Glutamatergic neuron (in vitro differentiated cells): ENCODE measurements at regions not wholly inside any gene's neighbourhood (a gene's known extent, or its start where the extent isn't known, plus 50 kb on each side); places are given as distances from the start of the nearest gene placed in this dataset.

ENCODE experiments used
- DNase-seq: peaks from one replicate; pipeline ENCODE4 v3.0.0; 2022
- H3K27ac Mint-ChIP-seq: one replicate; pipeline ENCODE4 v1.8.0; 2020; ENCODE audit warnings: mild to moderate bottlenecking, mixed read lengths, inconsistent platforms; ENCODE audit not compliant: unreplicated experiment
- H3K27me3 Mint-ChIP-seq: one replicate; pipeline ENCODE4 v1.8.0; 2020; ENCODE audit warnings: mild to moderate bottlenecking, moderate library complexity, mixed read lengths, inconsistent platforms; ENCODE audit not compliant: unreplicated experiment
- H3K36me3 Mint-ChIP-seq: one replicate; pipeline ENCODE4 v1.8.0; 2020; ENCODE audit warnings: mild to moderate bottlenecking, mixed read lengths, inconsistent platforms; ENCODE audit not compliant: unreplicated experiment
- H3K4me1 Mint-ChIP-seq: one replicate; pipeline ENCODE4 v1.8.0; 2020; ENCODE audit warnings: mild to moderate bottlenecking, low read depth, mixed read lengths, inconsistent platforms; ENCODE audit not compliant: unreplicated experiment
- H3K4me3 Mint-ChIP-seq: one replicate; pipeline ENCODE4 v1.8.0; 2020; ENCODE audit warnings: mild to moderate bottlenecking, mixed read lengths, inconsistent platforms; ENCODE audit not compliant: unreplicated experiment
- H3K9me3 Mint-ChIP-seq: one replicate; pipeline ENCODE4 v1.8.0; 2020; ENCODE audit warnings: mild to moderate bottlenecking, moderate library complexity, mixed read lengths, inconsistent platforms; ENCODE audit not compliant: unreplicated experiment
- TF ChIP-seq, protein P1 (sequence below): fragments of 200-600 bp; sonication (generic); IDR thresholded peaks from one replicate; pipeline ENCODE4 v1.5.0; 2021; ENCODE audit not compliant: partially characterized antibody, unreplicated experiment

- Mint-ChIP-seq H3K27me3 (peaks cover 4% of the 10 kb centered on the region), H3K4me3 (no peak overlapping the region), H3K4me1 (no peaks in the 10 kb centered on the region), H3K27ac (no peak overlapping the region), H3K9me3 (no peaks in the 10 kb centered on the region), H3K36me3 (peaks cover 11% of the 10 kb centered on the region)
- TF ChIP-seq, protein P1, sequence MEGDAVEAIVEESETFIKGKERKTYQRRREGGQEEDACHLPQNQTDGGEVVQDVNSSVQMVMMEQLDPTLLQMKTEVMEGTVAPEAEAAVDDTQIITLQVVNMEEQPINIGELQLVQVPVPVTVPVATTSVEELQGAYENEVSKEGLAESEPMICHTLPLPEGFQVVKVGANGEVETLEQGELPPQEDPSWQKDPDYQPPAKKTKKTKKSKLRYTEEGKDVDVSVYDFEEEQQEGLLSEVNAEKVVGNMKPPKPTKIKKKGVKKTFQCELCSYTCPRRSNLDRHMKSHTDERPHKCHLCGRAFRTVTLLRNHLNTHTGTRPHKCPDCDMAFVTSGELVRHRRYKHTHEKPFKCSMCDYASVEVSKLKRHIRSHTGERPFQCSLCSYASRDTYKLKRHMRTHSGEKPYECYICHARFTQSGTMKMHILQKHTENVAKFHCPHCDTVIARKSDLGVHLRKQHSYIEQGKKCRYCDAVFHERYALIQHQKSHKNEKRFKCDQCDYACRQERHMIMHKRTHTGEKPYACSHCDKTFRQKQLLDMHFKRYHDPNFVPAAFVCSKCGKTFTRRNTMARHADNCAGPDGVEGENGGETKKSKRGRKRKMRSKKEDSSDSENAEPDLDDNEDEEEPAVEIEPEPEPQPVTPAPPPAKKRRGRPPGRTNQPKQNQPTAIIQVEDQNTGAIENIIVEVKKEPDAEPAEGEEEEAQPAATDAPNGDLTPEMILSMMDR, result no peak
- no peak for DNase-seq
Measured at GRCh38 chr10:2263561-2263960, 526.2 kb upstream of the ADARB2 start.

GRCh38 chr10:2262878-2263277 is 525.6 kb upstream of the ADARB2 start:
- TF ChIP-seq, protein P1, result no peak
- no peak overlapping the region for H3K4me3 Mint-ChIP-seq
- H3K27me3 Mint-ChIP-seq, result peaks cover 2% of the 10 kb centered on the region
- no peaks in the 10 kb centered on the region for H3K4me1 Mint-ChIP-seq
- no peak overlapping the region for H3K27ac Mint-ChIP-seq
- DNase-seq, result no peak
- H3K9me3 Mint-ChIP-seq, result peaks cover 2% of the 10 kb centered on the region
- peaks cover 11% of the 10 kb centered on the region for H3K36me3 Mint-ChIP-seq

GRCh38 chr10:2262333-2262732 is 525.0 kb upstream of the ADARB2 start:
- H3K9me3 Mint-ChIP-seq, result peaks cover 2% of the 10 kb centered on the region
- H3K27ac Mint-ChIP-seq, result no peak overlapping the region
- peaks cover 2% of the 10 kb centered on the region for H3K27me3 Mint-ChIP-seq
- H3K4me1 Mint-ChIP-seq, result no peaks in the 10 kb centered on the region
- H3K4me3 Mint-ChIP-seq, result no peak overlapping the region
- DNase-seq, result no peak
- TF ChIP-seq, protein P1, result no peak
- peaks cover 11% of the 10 kb centered on the region for H3K36me3 Mint-ChIP-seq

DNA sequence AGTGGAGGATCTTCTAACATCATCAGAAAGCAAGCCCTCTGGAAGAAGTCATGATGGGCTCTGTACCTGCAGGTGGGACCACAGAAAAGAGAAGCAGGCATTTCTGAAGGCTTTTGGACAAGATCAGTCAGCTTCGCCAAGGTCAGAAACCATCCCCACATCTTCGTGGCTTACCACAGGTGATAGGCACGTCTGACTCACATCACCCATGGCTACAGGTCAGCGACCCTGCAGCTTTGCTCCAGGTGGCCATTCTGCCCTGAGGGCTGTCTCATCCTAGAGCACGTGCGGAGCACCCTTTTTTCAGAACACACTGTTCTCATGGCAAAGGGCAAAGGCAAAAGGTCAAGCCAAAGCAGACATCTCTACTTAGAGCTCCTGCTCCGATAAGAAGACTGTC is 518.9 kb upstream of the ADARB2 start:
- no peaks in the 10 kb centered on the region for H3K4me1 Mint-ChIP-seq
- H3K4me3 Mint-ChIP-seq, result no peak overlapping the region
- peaks cover 2% of the 10 kb centered on the region for H3K9me3 Mint-ChIP-seq
- no peaks in the 10 kb centered on the region for H3K27me3 Mint-ChIP-seq
- TF ChIP-seq, protein P1, result no peak
- DNase-seq, result no peak
- H3K36me3 Mint-ChIP-seq, result no peaks in the 10 kb centered on the region
- no peak overlapping the region for H3K27ac Mint-ChIP-seq

GRCh38 chr10:2252096-2252495 is 514.8 kb upstream of the ADARB2 start:
- no peaks in the 10 kb centered on the region for H3K36me3 Mint-ChIP-seq
- no peak overlapping the region for H3K4me3 Mint-ChIP-seq
- H3K4me1 Mint-ChIP-seq, result no peaks in the 10 kb centered on the region
- H3K27ac Mint-ChIP-seq, result no peak overlapping the region
- no peak for DNase-seq
- TF ChIP-seq, protein P1, result no peak
- no peaks in the 10 kb centered on the region for H3K9me3 Mint-ChIP-seq
- H3K27me3 Mint-ChIP-seq, result no peaks in the 10 kb centered on the region
